Ectodermal cell (in vitro differentiated cells): ENCODE measurements at regions not wholly inside any gene's neighbourhood (a gene's known extent, or its start where the extent isn't known, plus 50 kb on each side); places are given as distances from the start of the nearest gene placed in this dataset.

Experiments used
- H3K27ac ChIP-seq: 2 replicates; pipeline ENCODE4 v1.7.0; 2013; ENCODE audit warnings: mild to moderate bottlenecking, low read depth, low read length; ENCODE audit not compliant: insufficient read depth, poor library complexity, severe bottlenecking
- H3K27me3 ChIP-seq: 2 replicates; pipeline ENCODE4 v1.7.0; 2013; ENCODE audit warnings: mild to moderate bottlenecking, low read length; ENCODE audit not compliant: insufficient read depth, control insufficient read depth, poor library complexity, severe bottlenecking
- H3K36me3 ChIP-seq: one replicate; pipeline ENCODE4 v1.7.0; 2013; ENCODE audit warnings: low read length; ENCODE audit not compliant: control insufficient read depth, insufficient read depth
- H3K4me1 ChIP-seq: one replicate; pipeline ENCODE4 v1.7.0; 2013; ENCODE audit warnings: low read length; ENCODE audit not compliant: control insufficient read depth, insufficient read depth
- H3K4me3 ChIP-seq: 2 replicates; pipeline ENCODE4 v1.7.0; 2013; ENCODE audit warnings: low read depth, low read length, control low read depth; ENCODE audit not compliant: insufficient read depth
- H3K9me3 ChIP-seq: 2 replicates; pipeline ENCODE4 v1.7.0; 2013; ENCODE audit warnings: mild to moderate bottlenecking, low read length, moderate library complexity; ENCODE audit not compliant: control insufficient read depth
- WGBS, 2 experiments: methylation state at CpG; one replicate each; pipeline ENCODE4 v1.1.7; 2013; ENCODE audit warnings: missing lambda C conversion rate in 2 of 2; 5-methylcytosine and 5-hydroxymethylcytosine counted together

DNA sequence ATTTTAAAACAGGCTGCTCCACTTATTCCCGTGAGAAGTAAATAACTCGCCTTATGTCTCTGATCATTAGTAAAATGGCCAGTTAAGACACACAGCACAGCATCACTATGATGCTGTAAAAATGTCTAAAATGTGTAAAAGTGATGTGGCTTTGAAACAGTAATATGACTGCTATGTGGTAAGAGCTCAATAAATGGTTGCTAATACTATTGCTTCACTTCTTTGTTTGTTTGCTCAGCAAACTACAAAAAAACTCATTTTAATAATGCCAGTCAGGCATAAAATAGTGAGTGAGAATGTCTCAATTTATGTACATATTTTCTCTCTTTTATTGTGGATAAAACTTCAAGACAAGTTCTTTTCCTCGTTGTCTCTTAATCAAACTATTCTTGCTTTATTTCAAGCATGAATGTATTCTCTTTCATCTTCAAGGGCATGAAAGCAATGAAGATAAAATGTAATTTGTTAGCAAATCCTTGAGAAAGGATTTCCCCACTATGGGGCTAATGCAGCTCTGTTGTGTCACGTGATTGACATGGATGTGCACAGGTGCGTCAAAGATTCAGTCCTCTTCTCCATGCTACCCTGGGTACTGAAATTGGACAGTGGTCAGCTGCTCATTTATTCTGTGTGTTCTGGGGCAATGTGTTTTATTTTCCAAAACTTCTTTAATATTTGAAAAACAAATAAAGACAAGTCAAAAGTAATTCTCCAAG, 387.2 kb downstream of the TRIB2 start:
- 64 to 70% methylated on average over 4 to 5 of the region's 5 CpGs for WGBS, 2 experiments
- Histone ChIP-seq H3K27me3 (no peaks in the 10 kb centered on the region), H3K27ac (no peak overlapping the region), H3K4me1 (no peaks in the 10 kb centered on the region), H3K9me3 (no peaks in the 10 kb centered on the region), H3K36me3 (no peaks in the 10 kb centered on the region), H3K4me3 (no peak overlapping the region)

DNA sequence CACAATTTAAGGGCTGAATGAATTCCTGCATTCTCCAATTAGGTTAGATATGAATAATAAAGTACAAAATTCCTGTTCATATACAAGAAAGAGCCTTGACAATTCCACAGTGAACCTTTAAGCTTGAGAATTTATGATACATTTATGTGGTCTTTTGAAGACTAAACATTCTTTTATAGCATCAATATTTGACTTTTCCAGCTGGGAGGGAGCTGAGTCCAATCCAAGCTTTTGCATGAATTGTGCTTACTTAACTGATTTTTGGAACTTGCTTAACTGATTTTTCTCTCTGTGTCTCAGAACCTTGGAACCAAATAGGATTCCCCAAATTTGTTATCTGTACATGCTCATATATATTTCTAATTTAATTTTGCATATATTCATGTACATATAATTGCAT, 388.0 kb downstream of the TRIB2 start:
- no peak overlapping the region for H3K27ac ChIP-seq
- H3K27me3 ChIP-seq: no peaks in the 10 kb centered on the region
- peaks cover 3% of the 10 kb centered on the region for H3K9me3 ChIP-seq
- no peaks in the 10 kb centered on the region for H3K4me1 ChIP-seq
- no peak overlapping the region for H3K4me3 ChIP-seq
- no peaks in the 10 kb centered on the region for H3K36me3 ChIP-seq

- Histone ChIP-seq H3K9me3 (peaks cover 3% of the 10 kb centered on the region), H3K27me3 (no peaks in the 10 kb centered on the region)
- WGBS, 2 experiments: 80 to 83% methylated on average over 3 of the region's 3 CpGs
Measured at GRCh38 chr2:13106302-13106701, 389.6 kb downstream of the TRIB2 start.

DNA sequence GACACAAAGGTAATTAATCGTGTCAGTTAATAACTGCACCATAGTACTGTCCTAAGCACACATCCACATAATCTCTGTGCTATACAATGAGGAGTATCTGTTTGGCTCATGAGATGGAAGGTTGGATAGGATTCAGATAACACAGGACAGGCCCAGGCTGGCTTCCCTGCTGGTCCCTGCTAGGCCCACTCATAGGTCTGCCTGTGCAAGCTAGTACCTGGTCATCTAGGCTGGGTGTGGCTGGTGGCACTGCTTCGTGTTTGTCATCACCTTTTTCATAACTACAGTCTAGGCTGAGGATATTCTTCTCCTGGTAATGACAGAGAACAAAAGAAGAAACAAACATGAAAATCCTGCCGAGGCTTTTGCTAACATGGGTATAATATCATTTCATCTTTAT, 392.8 kb downstream of the TRIB2 start:
- no peak overlapping the region for H3K27ac ChIP-seq
- 63 to 79% methylated on average over 2 to 3 of the region's 3 CpGs for WGBS, 2 experiments

More at GRCh38 chr2:13106302-13106701, 389.6 kb downstream of the TRIB2 start:
- Histone ChIP-seq H3K36me3 (no peaks in the 10 kb centered on the region), H3K4me1 (no peaks in the 10 kb centered on the region), H3K27ac (no peak overlapping the region), H3K4me3 (no peak overlapping the region)

DNA sequence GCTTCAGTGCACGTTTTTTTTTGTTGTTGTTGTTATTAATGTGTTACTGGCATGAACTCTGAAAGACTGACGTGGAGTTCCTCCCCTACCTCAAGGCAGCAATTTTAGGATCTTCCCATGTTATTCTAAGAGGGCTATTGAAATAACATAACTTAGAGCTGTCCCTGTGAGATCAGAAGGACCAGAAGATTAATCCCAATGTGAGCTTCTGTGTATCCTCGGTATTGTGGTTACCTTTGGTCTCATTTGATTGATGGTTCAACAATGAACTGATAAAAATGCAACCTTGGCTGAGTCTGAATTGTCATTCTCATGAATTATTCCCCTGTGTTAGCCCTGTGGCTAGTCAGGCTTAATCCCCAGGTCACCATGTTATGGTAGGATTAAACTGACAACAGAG, 394.1 kb downstream of the TRIB2 start:
- Histone ChIP-seq H3K36me3 (no peaks in the 10 kb centered on the region), H3K9me3 (peaks cover 3% of the 10 kb centered on the region), H3K27me3 (no peaks in the 10 kb centered on the region), H3K4me1 (no peaks in the 10 kb centered on the region), H3K4me3 (no peak overlapping the region), H3K27ac (no peak overlapping the region)
- 57 to 60% methylated on average over 3 of the region's 3 CpGs for WGBS, 2 experiments

More for the DNA sequence above, 392.8 kb downstream of the TRIB2 start:
- no peaks in the 10 kb centered on the region for H3K36me3 ChIP-seq
- H3K9me3 ChIP-seq: peaks cover 3% of the 10 kb centered on the region
- no peak overlapping the region for H3K4me3 ChIP-seq
- H3K4me1 ChIP-seq: no peaks in the 10 kb centered on the region
- H3K27me3 ChIP-seq: no peaks in the 10 kb centered on the region

DNA sequence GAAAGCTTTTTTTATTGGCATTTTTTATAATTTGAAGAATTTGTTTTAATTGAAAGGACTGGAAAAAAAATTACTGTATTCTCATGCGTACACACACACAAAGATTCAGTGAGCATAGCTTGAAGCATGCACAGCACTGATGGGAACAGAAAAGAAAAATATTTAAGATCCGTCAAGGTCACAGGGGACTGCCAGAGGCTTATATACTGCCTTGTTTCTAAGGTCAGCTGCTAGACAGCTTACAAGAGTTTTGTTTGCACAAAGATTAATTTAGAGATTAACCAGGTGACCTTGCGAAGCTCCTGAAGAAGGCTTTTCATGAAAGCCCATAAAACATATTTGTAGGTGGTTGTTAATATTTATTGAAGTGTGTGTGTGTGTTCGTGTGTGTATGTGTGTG, 396.3 kb downstream of the TRIB2 start:
- no peaks in the 10 kb centered on the region for H3K4me1 ChIP-seq
- WGBS, 2 experiments: 83 to 90% methylated on average over 4 of the region's 4 CpGs
- H3K9me3 ChIP-seq: peaks cover 3% of the 10 kb centered on the region

DNA sequence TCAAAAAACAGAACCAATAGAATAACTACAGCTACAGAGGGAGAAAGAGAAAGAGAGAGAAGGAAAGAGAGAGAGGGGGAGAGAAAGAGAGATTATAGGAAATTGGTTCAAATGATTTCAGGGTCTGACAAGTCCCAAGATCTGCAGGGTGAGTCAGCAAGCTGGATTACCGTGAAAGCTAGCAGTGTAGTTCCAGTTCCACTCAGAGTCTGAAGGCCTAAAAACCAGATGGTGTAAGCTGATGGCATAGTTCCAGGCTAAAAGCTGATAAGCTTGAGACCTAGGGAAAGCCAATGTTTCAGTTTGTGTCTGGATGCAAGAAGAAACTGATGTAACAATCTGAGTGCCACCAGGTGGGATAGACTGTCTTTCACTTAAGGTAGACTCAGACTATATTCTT, 397.7 kb downstream of the TRIB2 start:
- no peaks in the 10 kb centered on the region for H3K27me3 ChIP-seq
- no peak overlapping the region for H3K4me3 ChIP-seq
- no peak overlapping the region for H3K27ac ChIP-seq
- no peaks in the 10 kb centered on the region for H3K36me3 ChIP-seq
- no peaks in the 10 kb centered on the region for H3K4me1 ChIP-seq
- 84 to 85% methylated on average over 1 of the region's 1 CpG for WGBS, 2 experiments
- H3K9me3 ChIP-seq: peaks cover 2% of the 10 kb centered on the region

More for the DNA sequence above, 396.3 kb downstream of the TRIB2 start:
- Histone ChIP-seq H3K36me3 (no peaks in the 10 kb centered on the region), H3K27ac (no peak overlapping the region), H3K27me3 (no peaks in the 10 kb centered on the region), H3K4me3 (no peak overlapping the region)

DNA sequence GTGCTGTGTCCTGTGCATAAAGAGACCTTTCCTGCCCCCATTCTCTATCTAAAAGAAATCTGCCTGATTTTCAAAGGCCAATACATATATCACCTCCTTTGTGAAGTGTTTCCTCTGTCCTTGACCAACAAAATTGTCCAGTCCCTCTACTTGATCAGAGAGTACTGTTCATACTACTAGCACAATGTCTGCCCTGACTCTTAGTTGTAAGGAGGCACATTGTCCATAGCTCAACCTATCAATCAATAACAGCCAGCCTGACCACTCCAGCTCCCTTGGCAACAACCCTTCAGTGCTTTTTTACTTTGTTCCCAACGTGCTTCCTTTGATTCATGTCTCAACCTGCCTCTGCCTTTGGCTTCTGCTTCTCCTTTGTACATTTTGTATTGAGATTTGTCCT, 398.9 kb downstream of the TRIB2 start:
- 31 to 34% methylated on average over 1 of the region's 1 CpG for WGBS, 2 experiments
- H3K4me3 ChIP-seq: no peak overlapping the region
- H3K27ac ChIP-seq: no peak overlapping the region
- H3K4me1 ChIP-seq: no peaks in the 10 kb centered on the region
- H3K9me3 ChIP-seq: no peaks in the 10 kb centered on the region
- no peaks in the 10 kb centered on the region for H3K36me3 ChIP-seq
- no peaks in the 10 kb centered on the region for H3K27me3 ChIP-seq

DNA sequence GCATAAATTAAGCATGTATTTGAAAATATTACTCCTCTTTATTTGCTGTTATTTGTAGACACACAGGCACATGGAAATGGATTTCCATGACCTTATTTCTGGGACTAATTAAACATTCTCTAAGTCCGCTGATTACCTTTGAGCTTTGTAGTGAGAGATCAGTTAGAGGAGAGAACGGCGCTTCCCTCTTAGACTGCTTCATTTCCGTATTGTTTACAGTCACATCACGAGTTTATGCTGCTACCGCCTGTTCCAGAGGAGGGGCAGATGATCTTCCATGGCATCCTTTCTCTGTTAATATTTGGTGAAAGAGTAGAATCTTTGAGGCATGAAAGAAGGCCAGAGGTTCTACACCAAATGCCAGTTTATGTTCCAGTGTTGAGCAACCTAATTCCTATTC, 404.4 kb downstream of the TRIB2 start:
- 90 to 93% methylated on average over 6 of the region's 6 CpGs for WGBS, 2 experiments

GRCh38 chr2:13128139-13128538, 411.4 kb downstream of the TRIB2 start:
- H3K9me3 ChIP-seq: no peaks in the 10 kb centered on the region

More for the DNA sequence above, 404.4 kb downstream of the TRIB2 start:
- no peak overlapping the region for H3K27ac ChIP-seq
- H3K4me3 ChIP-seq: no peak overlapping the region
- H3K36me3 ChIP-seq: no peaks in the 10 kb centered on the region
- H3K9me3 ChIP-seq: no peaks in the 10 kb centered on the region
- no peaks in the 10 kb centered on the region for H3K4me1 ChIP-seq
- H3K27me3 ChIP-seq: no peaks in the 10 kb centered on the region

More at GRCh38 chr2:13128139-13128538, 411.4 kb downstream of the TRIB2 start:
- Histone ChIP-seq H3K4me1 (no peaks in the 10 kb centered on the region), H3K27me3 (no peaks in the 10 kb centered on the region), H3K36me3 (no peaks in the 10 kb centered on the region), H3K27ac (no peak overlapping the region), H3K4me3 (no peak overlapping the region)
- 24% methylated on average over 1 of the region's 1 CpG; no CpG with 5 or more reads in 1 of the 2 experiments for WGBS, 2 experiments
